C1 segment of cervical spinal cord (tissue), 14 donors: ENCODE measurements at regions not wholly inside any gene's neighbourhood (a gene's known extent, or its start where the extent isn't known, plus 50 kb on each side); places are given as distances from the start of the nearest gene placed in this dataset.
A peak's percentile ranks its signal among the peaks of the same experiment; 100 is the strongest.
"Not testable (repeated sequence)": the region's sequence is repeated elsewhere in the genome, so short reads cannot be mapped to it uniquely, and the experiment has no call there.

Source experiments
- DNase-seq, 14 donors: peaks; one replicate each; lab custom pipeline; 2025; lab: John Stamatoyannopoulos, UW

DNA sequence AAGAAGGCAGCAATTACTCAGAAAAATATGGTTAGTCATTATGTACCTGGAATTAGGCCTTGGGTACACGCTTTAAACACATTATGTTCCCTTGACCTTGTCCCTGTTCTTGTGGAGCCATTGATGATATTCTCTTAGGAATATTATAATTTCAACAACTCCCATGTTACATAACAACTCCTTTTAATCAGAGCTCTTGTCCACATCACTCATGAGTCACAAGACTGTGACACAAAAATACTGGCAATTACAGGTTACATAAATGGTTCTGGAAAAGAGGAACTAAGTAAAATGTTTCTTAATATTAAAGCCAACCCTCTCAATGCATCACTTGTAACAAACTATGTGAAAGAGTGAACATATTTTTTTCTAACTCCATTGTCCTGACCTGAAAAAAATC, 143.8 kb upstream of the PCLO start:
- DNase-seq = no peak

DNA sequence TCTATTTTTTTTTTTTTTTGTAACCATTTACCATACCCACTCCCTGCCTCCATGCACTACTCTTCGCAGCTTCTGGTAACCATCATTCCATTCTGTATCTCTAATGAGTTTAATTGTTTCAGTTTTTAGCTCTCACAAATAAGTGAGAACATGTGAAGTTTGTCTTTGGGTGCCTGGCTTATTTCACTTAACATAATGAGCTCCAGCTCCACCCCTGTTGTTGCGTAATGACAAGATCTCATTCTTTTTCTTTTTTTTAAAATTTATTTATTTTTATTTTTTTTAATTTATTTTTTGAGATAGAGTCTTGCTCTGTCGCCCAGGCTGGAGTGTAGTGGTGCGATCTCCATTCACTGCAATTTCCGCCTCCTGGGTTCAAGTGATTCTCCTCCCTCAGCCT, 142.3 kb upstream of the PCLO start:
- DNase-seq = no peak

GRCh38 chr7:83301416-83301815, 138.7 kb upstream of the PCLO start:
- no peak for DNase-seq

- no peak for DNase-seq
Observed at GRCh38 chr7:83290211-83290610, 127.5 kb upstream of the PCLO start.

DNA sequence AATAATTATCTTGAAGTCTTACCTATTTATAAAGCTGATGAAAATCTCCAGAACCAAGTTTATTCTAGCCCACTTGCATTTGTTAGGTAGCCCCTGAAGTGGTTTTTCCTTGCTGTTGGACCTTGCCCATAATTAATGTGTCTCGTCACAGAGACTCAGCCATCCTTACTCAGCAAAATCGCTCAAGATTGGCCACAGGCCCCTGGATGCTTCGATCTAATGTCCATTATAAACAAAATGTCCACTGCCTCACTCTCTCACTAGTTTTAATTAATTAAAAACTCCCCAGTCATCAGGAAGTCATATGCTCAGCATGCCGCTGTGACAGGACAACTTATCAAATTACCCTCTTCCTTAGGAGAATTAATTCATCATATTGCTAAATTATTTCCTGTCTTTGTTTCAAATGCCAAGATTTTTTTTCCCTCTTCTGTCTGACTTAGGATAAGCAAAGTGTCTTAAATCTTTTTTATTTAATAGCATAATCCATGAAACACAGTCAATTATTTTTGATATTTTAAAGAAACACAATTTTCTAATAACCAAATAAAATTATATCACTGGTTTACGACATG, 126.8 kb upstream of the PCLO start:
- DNase-seq = no peak

- DNase-seq = no peak
Observed at GRCh38 chr7:83280671-83281070, 118.0 kb upstream of the PCLO start.

GRCh38 chr7:83276250-83276649, 113.6 kb upstream of the PCLO start:
- DNase-seq = no peak

- DNase-seq = no peak
Observed at GRCh38 chr7:83273699-83274098, 111.0 kb upstream of the PCLO start.

GRCh38 chr7:83271212-83272099, 108.8 kb upstream of the PCLO start:
- DNase-seq = peak in 1 of 14 donors; percentile 6

- no peak for DNase-seq
Observed at GRCh38 chr7:83270407-83270806, 107.7 kb upstream of the PCLO start.

DNA sequence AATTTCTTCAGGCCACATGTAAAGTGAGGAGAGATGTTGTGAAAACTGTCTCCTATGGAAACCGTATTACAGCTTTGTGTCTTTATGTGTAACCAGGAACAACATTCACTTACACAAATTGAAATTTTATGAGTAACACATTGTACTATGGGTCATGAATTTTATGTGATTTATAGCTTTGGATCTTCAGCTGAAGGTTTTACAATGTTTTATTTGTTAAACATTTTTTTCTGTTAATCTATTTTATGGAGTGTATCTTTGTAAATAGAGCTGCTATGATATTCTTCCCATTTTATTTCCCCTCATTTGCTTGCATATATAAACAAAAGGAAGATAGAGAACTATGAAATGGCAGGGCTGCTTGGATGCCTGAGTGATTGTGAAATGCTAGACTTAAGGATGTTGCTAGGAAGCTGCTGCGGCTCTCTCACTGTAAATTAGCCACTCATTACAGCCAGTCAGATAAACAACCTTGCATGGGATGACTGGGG, 104.5 kb upstream of the PCLO start:
- DNase-seq = no peak

DNA sequence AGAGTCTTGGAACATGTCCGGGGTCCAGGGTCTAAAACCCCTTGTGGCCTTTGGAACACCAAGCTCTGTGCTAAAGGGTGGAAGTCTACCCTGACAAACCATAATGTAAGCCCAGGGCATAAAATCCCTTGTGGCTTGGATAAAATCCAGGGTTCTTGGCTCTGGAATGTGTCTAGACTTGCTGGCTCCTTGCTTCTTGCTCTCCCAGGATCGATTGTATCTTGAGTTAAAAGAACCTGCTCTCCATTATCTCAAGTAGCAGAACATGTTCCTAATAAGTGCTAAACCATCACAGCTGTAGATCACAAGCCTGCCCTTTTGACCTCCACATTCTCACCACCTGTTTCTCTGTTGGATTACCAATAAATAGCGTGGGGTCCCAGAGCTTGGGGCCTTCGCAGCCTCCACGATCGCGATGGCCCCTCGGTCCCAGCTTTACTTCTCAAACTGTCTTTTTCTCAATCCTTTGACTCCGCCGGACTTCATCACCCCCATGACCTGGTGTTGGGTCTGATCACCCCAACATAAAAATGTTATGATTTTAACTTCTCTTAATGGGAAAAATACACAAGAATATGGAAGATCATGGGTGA, 100.9 kb upstream of the PCLO start:
- DNase-seq = not testable (repeated sequence)

GRCh38 chr7:83259064-83259463, 96.4 kb upstream of the PCLO start:
- DNase-seq = no peak

DNA sequence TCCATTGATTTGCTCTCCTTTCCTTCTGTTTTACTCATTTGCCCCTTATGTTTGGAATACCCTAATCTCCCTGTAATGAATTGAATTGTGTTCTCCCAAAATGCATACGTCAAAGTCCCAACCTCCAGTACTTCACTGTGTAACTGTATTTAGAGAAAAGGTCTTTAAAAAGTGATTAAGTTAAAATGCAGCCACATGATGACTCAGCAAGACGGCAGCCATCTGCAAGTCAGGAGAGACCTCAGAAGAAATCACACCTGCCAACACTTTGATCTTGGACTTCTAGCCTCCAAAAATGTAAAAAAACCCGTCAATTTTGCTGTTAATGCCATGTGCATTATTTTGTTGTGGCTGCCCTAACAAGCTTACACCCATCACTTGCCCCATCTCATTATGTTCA, 85.3 kb upstream of the PCLO start:
- no peak for DNase-seq

DNA sequence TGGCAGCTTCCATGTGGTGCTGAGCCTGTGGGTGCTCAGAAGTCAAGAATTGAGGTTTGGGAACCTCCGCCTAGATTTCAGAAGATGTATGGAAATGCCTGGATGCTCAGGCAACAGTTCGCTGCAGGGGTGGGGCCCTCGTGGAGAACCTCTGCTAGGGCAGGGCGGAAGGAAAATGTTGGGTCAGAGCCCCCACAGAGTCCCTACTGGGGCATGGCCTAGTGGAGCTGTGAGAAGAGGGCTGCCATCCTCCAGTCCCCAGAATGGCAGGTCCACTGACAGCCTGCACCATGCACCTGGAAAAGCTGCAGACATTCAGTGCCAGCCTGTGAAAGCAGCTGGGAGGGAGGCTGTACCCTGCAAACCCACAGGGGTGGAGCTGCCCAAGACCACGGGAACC, 56.5 kb upstream of the PCLO start:
- not testable (repeated sequence) for DNase-seq

- no peak for DNase-seq
Observed at GRCh38 chr7:83212883-83213282, 50.2 kb upstream of the PCLO start.
